Liver (tissue), 3 donors: ENCODE measurements at regions not wholly inside any gene's neighbourhood (a gene's known extent, or its start where the extent isn't known, plus 50 kb on each side); places are given as distances from the start of the nearest gene placed in this dataset.

Experiments used
- ATF3 ChIP-seq: IDR thresholded peaks from 2 replicates; pipeline ENCODE4 v1.6.1; 2016; ENCODE audit warnings: antibody characterized with exemption
- EGR1 ChIP-seq, 2 donors: IDR thresholded peaks; 2 replicates each; pipeline ENCODE4 v1.6.1; 2016 to 2018; ENCODE audit warnings: antibody characterized with exemption in 2 of 2, low read depth in 2 of 2
- HNF4G ChIP-seq: IDR thresholded peaks from 2 replicates; pipeline ENCODE4 v1.6.1; 2016; ENCODE audit warnings: antibody characterized with exemption
- JUND ChIP-seq, 2 donors: IDR thresholded peaks; 2 replicates each; pipeline ENCODE4 v1.6.1; 2016; ENCODE audit warnings: antibody characterized with exemption in 2 of 2
- MAX ChIP-seq: IDR thresholded peaks from 2 replicates; pipeline ENCODE4 v1.6.1; 2016; ENCODE audit warnings: antibody characterized with exemption
- SP1 ChIP-seq: IDR thresholded peaks from 2 replicates; pipeline ENCODE4 v1.6.1; 2018; ENCODE audit warnings: antibody characterized with exemption, mild to moderate bottlenecking
- TAF1 ChIP-seq: conservative IDR thresholded peaks from 2 replicates; pipeline ENCODE4 v1.6.1; 2016; ENCODE audit warnings: antibody characterized with exemption, mild to moderate bottlenecking
- YY1 ChIP-seq: IDR thresholded peaks from 2 replicates; pipeline ENCODE4 v1.6.1; 2016; ENCODE audit warnings: antibody characterized with exemption, mild to moderate bottlenecking
- ZBTB33 ChIP-seq: IDR thresholded peaks from 2 replicates; pipeline ENCODE4 v1.6.1; 2016; ENCODE audit warnings: antibody characterized with exemption
- TF ChIP-seq, protein P1 (sequence below): fragments of 150-350 bp; IDR thresholded peaks from 2 replicates; pipeline ENCODE4 v1.5.1; 2017; ENCODE audit warnings: improper control_type of control experiment, low read depth, low read length; ENCODE audit not compliant: missing input control
- TF ChIP-seq, protein P2 (sequence below): IDR thresholded peaks from 2 replicates; pipeline ENCODE4 v1.6.1; 2016; ENCODE audit warnings: antibody characterized with exemption, mild to moderate bottlenecking
- donor health status: healthy.
- donor health status: healthy.

DNA sequence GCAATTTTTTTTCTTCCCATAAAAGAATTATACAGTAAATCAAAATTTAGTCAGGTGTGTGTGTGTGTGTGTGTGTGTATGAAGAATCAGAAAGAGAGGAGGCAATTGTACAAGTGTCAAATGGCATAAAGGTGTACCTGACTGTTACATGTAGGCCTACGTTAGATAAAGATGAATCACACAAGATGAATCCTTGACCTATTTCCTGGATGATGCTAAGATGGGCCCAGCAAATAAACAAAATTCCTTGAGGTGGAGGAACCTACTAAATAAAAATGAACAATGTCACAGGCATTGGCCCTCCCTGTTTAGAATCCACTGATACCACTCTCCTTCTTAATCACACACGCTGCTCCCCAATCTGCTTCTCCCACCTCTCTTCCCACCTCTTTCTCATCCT is 79.7 kb upstream of the LRATD1 start:
- TF ChIP-seq, protein P1, sequence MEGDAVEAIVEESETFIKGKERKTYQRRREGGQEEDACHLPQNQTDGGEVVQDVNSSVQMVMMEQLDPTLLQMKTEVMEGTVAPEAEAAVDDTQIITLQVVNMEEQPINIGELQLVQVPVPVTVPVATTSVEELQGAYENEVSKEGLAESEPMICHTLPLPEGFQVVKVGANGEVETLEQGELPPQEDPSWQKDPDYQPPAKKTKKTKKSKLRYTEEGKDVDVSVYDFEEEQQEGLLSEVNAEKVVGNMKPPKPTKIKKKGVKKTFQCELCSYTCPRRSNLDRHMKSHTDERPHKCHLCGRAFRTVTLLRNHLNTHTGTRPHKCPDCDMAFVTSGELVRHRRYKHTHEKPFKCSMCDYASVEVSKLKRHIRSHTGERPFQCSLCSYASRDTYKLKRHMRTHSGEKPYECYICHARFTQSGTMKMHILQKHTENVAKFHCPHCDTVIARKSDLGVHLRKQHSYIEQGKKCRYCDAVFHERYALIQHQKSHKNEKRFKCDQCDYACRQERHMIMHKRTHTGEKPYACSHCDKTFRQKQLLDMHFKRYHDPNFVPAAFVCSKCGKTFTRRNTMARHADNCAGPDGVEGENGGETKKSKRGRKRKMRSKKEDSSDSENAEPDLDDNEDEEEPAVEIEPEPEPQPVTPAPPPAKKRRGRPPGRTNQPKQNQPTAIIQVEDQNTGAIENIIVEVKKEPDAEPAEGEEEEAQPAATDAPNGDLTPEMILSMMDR, result no peak
- TF ChIP-seq TAF1 (no peak), MAX (no peak), YY1 (no peak), ZBTB33 (no peak), SP1 (no peak), JUND (IDR thresholded peaks at IDR 0.05) (no peak), ATF3 (no peak), HNF4G (no peak), EGR1 (IDR thresholded peaks at IDR 0.05; ENCODE audit: low read depth in 2 of 2) (no peak)
- TF ChIP-seq, protein P2, sequence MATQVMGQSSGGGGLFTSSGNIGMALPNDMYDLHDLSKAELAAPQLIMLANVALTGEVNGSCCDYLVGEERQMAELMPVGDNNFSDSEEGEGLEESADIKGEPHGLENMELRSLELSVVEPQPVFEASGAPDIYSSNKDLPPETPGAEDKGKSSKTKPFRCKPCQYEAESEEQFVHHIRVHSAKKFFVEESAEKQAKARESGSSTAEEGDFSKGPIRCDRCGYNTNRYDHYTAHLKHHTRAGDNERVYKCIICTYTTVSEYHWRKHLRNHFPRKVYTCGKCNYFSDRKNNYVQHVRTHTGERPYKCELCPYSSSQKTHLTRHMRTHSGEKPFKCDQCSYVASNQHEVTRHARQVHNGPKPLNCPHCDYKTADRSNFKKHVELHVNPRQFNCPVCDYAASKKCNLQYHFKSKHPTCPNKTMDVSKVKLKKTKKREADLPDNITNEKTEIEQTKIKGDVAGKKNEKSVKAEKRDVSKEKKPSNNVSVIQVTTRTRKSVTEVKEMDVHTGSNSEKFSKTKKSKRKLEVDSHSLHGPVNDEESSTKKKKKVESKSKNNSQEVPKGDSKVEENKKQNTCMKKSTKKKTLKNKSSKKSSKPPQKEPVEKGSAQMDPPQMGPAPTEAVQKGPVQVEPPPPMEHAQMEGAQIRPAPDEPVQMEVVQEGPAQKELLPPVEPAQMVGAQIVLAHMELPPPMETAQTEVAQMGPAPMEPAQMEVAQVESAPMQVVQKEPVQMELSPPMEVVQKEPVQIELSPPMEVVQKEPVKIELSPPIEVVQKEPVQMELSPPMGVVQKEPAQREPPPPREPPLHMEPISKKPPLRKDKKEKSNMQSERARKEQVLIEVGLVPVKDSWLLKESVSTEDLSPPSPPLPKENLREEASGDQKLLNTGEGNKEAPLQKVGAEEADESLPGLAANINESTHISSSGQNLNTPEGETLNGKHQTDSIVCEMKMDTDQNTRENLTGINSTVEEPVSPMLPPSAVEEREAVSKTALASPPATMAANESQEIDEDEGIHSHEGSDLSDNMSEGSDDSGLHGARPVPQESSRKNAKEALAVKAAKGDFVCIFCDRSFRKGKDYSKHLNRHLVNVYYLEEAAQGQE, result no peak
